WTC11 (cell line): ENCODE measurements at regions not wholly inside any gene's neighbourhood (a gene's known extent, or its start where the extent isn't known, plus 50 kb on each side); places are given as distances from the start of the nearest gene placed in this dataset.

Experiments
- ATAC-seq: fragments of 200-7000 bp; cut with Tn5 transposase; 2 replicates; pipeline ENCODE4 v1.10.0; 2021; ENCODE audit warnings: mild to moderate bottlenecking, moderate library complexity
- CTCF ChIA-PET: fragments of 300-600 bp; sonication (Branson Sonifier 250); formaldehyde crosslinking; loops from one replicate; lab custom pipeline; 2021; ENCODE audit warnings: antibody characterized with exemption; lab: Charles Lee
- POLR2A ChIA-PET: fragments of 350-600 bp; sonication (Branson Sonifier 250); formaldehyde crosslinking; loops from one replicate; lab custom pipeline; 2021; ENCODE audit warnings: antibody characterized with exemption; lab: Charles Lee
- DNase-seq: peaks from one replicate; pipeline ENCODE4 v3.0.0; 2021; ENCODE audit warnings: low spot score
- H3K27ac Mint-ChIP-seq: 2 replicates; pipeline ENCODE4 v1.8.0; 2021; ENCODE audit warnings: mixed read lengths
- H3K27me3 Mint-ChIP-seq: 2 replicates; pipeline ENCODE4 v1.8.0; 2021; ENCODE audit warnings: low read depth, mild to moderate bottlenecking, moderate library complexity, mixed read lengths
- H3K36me3 Mint-ChIP-seq: 2 replicates; pipeline ENCODE4 v1.8.0; 2021; ENCODE audit warnings: mixed read lengths
- H3K4me1 Mint-ChIP-seq: 2 replicates; pipeline ENCODE4 v1.8.0; 2022; ENCODE audit warnings: mixed read lengths
- H3K4me3 Mint-ChIP-seq: 2 replicates; pipeline ENCODE4 v1.8.0; 2021; ENCODE audit warnings: mild to moderate bottlenecking, moderate library complexity, mixed read lengths
- H3K9me3 Mint-ChIP-seq: 2 replicates; pipeline ENCODE4 v1.8.0; 2021; ENCODE audit warnings: mixed read lengths
- CBFB ChIP-seq: sonication (generic); formaldehyde crosslinking; IDR thresholded peaks from 2 replicates; pipeline ENCODE4 v1.8.1; 2022; ENCODE audit warnings: mild to moderate bottlenecking, low read depth, missing genetic modification reagents
- ERG ChIP-seq: fragments of 250-450 bp; sonication (Bioruptor Pico); IDR thresholded peaks from 2 replicates; pipeline ENCODE4 v1.8.0; 2021; ENCODE audit warnings: mild to moderate bottlenecking
- FOXK1 ChIP-seq: sonication (generic); formaldehyde crosslinking; IDR thresholded peaks from 2 replicates; pipeline ENCODE4 v1.8.0; 2022; ENCODE audit warnings: mild to moderate bottlenecking, moderate library complexity, missing genetic modification reagents
- FOXP4 ChIP-seq: sonication (generic); formaldehyde crosslinking; IDR thresholded peaks from 2 replicates; pipeline ENCODE4 v1.8.0; 2022; ENCODE audit warnings: mild to moderate bottlenecking, missing genetic modification reagents
- GRHL2 ChIP-seq: fragments of 250-450 bp; sonication (Bioruptor Pico); IDR thresholded peaks from 2 replicates; pipeline ENCODE4 v1.8.0; 2022; ENCODE audit warnings: mild to moderate bottlenecking, moderate library complexity; ENCODE audit not compliant: insufficient replicate concordance, severe bottlenecking
- MXD4 ChIP-seq: fragments of 250-450 bp; sonication (Bioruptor Pico); IDR thresholded peaks from 2 replicates; pipeline ENCODE4 v1.8.0; 2021; ENCODE audit warnings: mild to moderate bottlenecking, moderate library complexity, borderline replicate concordance
- NFE2L1 ChIP-seq: sonication (generic); formaldehyde crosslinking; IDR thresholded peaks from 2 replicates; pipeline ENCODE4 v1.8.1; 2023; ENCODE audit warnings: missing genetic modification reagents
- NR3C1 ChIP-seq: sonication (generic); formaldehyde crosslinking; conservative IDR thresholded peaks from 2 replicates; pipeline ENCODE4 v1.8.1; 2023; ENCODE audit warnings: low read depth, mild to moderate bottlenecking, missing genetic modification reagents
- RELA ChIP-seq: sonication (generic); formaldehyde crosslinking; IDR thresholded peaks from 2 replicates; pipeline ENCODE4 v1.8.1; 2022; ENCODE audit warnings: missing genetic modification reagents, mild to moderate bottlenecking, borderline replicate concordance
- SOX15 ChIP-seq: fragments of 250-450 bp; sonication (Bioruptor Pico); IDR thresholded peaks from 2 replicates; pipeline ENCODE4 v1.9.0; 2021; ENCODE audit warnings: mild to moderate bottlenecking
- TP53 ChIP-seq: sonication (generic); formaldehyde crosslinking; IDR thresholded peaks from 2 replicates; pipeline ENCODE4 v1.8.1; 2023; ENCODE audit warnings: mild to moderate bottlenecking, missing genetic modification reagents
- ZNF219 ChIP-seq: sonication (generic); formaldehyde crosslinking; IDR thresholded peaks from 2 replicates; pipeline ENCODE4 v1.8.0; 2023; ENCODE audit warnings: missing genetic modification reagents, mild to moderate bottlenecking, borderline replicate concordance
- ZNF317 ChIP-seq: sonication (generic); formaldehyde crosslinking; IDR thresholded peaks from 2 replicates; pipeline ENCODE4 v1.8.1; 2023; ENCODE audit warnings: low read depth, mild to moderate bottlenecking, moderate library complexity, missing genetic modification reagents, borderline replicate concordance
- TF ChIP-seq, protein P1 (sequence below): fragments of 250-450 bp; sonication (Bioruptor Pico); IDR thresholded peaks from 2 replicates; pipeline ENCODE4 v2.1.2; 2022; ENCODE audit warnings: mild to moderate bottlenecking, moderate library complexity
- TF ChIP-seq, protein P2 (sequence below): fragments of 250-450 bp; sonication (Bioruptor Pico); IDR thresholded peaks from 2 replicates; pipeline ENCODE4 v1.9.0; 2021; ENCODE audit warnings: mild to moderate bottlenecking, borderline replicate concordance
- TF ChIP-seq, protein P3 (sequence below): sonication (generic); formaldehyde crosslinking; IDR thresholded peaks from 2 replicates; pipeline ENCODE4 v1.8.0; 2023; ENCODE audit warnings: missing genetic modification reagents
- TF ChIP-seq, protein P4 (sequence below): sonication (generic); formaldehyde crosslinking; IDR thresholded peaks from 2 replicates; pipeline ENCODE4 v1.8.1; 2023; ENCODE audit warnings: mild to moderate bottlenecking, missing genetic modification reagents

DNA sequence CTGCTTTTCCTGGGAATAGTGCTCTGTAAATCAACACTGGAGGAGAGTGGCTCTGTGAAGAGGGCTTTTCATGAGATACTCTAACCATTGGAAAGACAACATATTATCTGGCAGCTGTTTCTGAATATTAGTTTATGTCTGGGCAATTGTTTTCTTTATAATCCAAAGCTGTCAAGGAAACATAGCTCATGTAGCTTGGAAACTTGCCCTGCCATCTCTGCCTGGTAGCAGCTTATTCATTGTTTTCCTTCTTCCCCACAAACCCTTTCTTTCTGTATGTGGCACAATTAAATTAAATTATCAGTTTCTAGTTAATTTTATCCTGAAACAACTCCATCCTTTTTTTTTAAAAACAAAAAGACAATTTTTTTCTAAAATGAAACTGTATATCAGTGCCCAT is 160.0 kb downstream of the EDEM1 start:
- H3K4me1 Mint-ChIP-seq = no peaks in the 10 kb centered on the region
- H3K9me3 Mint-ChIP-seq = peaks cover 74% of the 10 kb centered on the region
- no peak for ATAC-seq

GRCh38 chr3:5348229-5348902 is 160.9 kb downstream of the EDEM1 start:
- Mint-ChIP-seq H3K27ac (no peak overlapping the region), H3K4me1 (no peaks in the 10 kb centered on the region), H3K36me3 (peaks cover 36% of the 10 kb centered on the region), H3K9me3 (peaks cover 76% of the 10 kb centered on the region), H3K4me3 (no peak overlapping the region), H3K27me3 (0 out of 2 replicates have a peak, but pooled peaks cover 4% of the 10 kb centered on the region)
- no peak for TF ChIP-seq FOXP4 (CRISPR knock-in tag)
- ATAC-seq (no peak), DNase-seq (no peak)
- POLR2A ChIA-PET = interaction anchor here (0.6 kb wide), 1 partner anchor 862 kb away, joined by 4 read pairs; no protein-coding TSS in a partner anchor
- CTCF ChIA-PET = no interaction called here

More for the DNA sequence above, 160.0 kb downstream of the EDEM1 start:
- ChIA-PET POLR2A (no interaction called here), CTCF (no interaction called here)
- DNase-seq = no peak
- H3K36me3 Mint-ChIP-seq = peaks cover 33% of the 10 kb centered on the region
- 0 out of 2 replicates have a peak, but pooled peaks cover 4% of the 10 kb centered on the region for H3K27me3 Mint-ChIP-seq
- TF ChIP-seq SOX15 (CRISPR knock-in tag) (no peak), CBFB (CRISPR knock-in tag) (no peak), ZNF219 (CRISPR knock-in tag) (no peak), ERG (CRISPR knock-in tag) (no peak), NR3C1 (CRISPR knock-in tag) (no peak), NFE2L1 (CRISPR knock-in tag) (no peak), RELA (CRISPR knock-in tag) (no peak), FOXK1 (CRISPR knock-in tag) (no peak)
- TF ChIP-seq, protein P1, sequence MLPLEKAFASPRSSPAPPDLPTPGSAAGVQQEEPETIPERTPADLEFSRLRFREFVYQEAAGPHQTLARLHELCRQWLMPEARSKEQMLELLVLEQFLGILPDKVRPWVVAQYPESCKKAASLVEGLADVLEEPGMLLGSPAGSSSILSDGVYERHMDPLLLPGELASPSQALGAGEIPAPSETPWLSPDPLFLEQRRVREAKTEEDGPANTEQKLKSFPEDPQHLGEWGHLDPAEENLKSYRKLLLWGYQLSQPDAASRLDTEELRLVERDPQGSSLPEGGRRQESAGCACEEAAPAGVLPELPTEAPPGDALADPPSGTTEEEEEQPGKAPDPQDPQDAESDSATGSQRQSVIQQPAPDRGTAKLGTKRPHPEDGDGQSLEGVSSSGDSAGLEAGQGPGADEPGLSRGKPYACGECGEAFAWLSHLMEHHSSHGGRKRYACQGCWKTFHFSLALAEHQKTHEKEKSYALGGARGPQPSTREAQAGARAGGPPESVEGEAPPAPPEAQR (CRISPR knock-in tag) = no peak
- TF ChIP-seq, all 79 proteins: peak for 0
- H3K4me3 Mint-ChIP-seq = no peak overlapping the region
- no peak overlapping the region for H3K27ac Mint-ChIP-seq

GRCh38 chr3:5349343-5349742 is 161.8 kb downstream of the EDEM1 start:
- Mint-ChIP-seq H3K36me3 (peaks cover 36% of the 10 kb centered on the region), H3K27ac (no peak overlapping the region), H3K9me3 (peaks cover 69% of the 10 kb centered on the region), H3K4me1 (no peaks in the 10 kb centered on the region), H3K4me3 (no peak overlapping the region), H3K27me3 (0 out of 2 replicates have a peak, but pooled peaks cover 4% of the 10 kb centered on the region)
- ChIA-PET CTCF (no interaction called here), POLR2A (no interaction called here)
- DNase-seq = no peak
- ATAC-seq = no peak
- TF ChIP-seq, protein P2, sequence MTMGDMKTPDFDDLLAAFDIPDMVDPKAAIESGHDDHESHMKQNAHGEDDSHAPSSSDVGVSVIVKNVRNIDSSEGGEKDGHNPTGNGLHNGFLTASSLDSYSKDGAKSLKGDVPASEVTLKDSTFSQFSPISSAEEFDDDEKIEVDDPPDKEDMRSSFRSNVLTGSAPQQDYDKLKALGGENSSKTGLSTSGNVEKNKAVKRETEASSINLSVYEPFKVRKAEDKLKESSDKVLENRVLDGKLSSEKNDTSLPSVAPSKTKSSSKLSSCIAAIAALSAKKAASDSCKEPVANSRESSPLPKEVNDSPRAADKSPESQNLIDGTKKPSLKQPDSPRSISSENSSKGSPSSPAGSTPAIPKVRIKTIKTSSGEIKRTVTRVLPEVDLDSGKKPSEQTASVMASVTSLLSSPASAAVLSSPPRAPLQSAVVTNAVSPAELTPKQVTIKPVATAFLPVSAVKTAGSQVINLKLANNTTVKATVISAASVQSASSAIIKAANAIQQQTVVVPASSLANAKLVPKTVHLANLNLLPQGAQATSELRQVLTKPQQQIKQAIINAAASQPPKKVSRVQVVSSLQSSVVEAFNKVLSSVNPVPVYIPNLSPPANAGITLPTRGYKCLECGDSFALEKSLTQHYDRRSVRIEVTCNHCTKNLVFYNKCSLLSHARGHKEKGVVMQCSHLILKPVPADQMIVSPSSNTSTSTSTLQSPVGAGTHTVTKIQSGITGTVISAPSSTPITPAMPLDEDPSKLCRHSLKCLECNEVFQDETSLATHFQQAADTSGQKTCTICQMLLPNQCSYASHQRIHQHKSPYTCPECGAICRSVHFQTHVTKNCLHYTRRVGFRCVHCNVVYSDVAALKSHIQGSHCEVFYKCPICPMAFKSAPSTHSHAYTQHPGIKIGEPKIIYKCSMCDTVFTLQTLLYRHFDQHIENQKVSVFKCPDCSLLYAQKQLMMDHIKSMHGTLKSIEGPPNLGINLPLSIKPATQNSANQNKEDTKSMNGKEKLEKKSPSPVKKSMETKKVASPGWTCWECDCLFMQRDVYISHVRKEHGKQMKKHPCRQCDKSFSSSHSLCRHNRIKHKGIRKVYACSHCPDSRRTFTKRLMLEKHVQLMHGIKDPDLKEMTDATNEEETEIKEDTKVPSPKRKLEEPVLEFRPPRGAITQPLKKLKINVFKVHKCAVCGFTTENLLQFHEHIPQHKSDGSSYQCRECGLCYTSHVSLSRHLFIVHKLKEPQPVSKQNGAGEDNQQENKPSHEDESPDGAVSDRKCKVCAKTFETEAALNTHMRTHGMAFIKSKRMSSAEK (CRISPR knock-in tag) = no peak
- TF ChIP-seq ZNF317 (no peak), GRHL2 (CRISPR knock-in tag) (no peak), RELA (CRISPR knock-in tag) (no peak), MXD4 (CRISPR knock-in tag) (no peak), TP53 (CRISPR knock-in tag) (no peak)
- TF ChIP-seq, protein P3, sequence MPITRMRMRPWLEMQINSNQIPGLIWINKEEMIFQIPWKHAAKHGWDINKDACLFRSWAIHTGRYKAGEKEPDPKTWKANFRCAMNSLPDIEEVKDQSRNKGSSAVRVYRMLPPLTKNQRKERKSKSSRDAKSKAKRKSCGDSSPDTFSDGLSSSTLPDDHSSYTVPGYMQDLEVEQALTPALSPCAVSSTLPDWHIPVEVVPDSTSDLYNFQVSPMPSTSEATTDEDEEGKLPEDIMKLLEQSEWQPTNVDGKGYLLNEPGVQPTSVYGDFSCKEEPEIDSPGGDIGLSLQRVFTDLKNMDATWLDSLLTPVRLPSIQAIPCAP = no peak
- TF ChIP-seq, protein P4, sequence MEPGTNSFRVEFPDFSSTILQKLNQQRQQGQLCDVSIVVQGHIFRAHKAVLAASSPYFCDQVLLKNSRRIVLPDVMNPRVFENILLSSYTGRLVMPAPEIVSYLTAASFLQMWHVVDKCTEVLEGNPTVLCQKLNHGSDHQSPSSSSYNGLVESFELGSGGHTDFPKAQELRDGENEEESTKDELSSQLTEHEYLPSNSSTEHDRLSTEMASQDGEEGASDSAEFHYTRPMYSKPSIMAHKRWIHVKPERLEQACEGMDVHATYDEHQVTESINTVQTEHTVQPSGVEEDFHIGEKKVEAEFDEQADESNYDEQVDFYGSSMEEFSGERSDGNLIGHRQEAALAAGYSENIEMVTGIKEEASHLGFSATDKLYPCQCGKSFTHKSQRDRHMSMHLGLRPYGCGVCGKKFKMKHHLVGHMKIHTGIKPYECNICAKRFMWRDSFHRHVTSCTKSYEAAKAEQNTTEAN = no peak
